Neural cell (in vitro differentiated cells): ENCODE measurements at regions not wholly inside any gene's neighbourhood (a gene's known extent, or its start where the extent isn't known, plus 50 kb on each side); places are given as distances from the start of the nearest gene placed in this dataset.

Source experiments
- H2AFZ ChIP-seq: fragments of 200-600, 300-800 bp; sonication (generic), shearing (Covaris generic); 2 replicates; pipeline ENCODE4 v1.6.0; 2014; ENCODE audit warnings: low read depth, mild to moderate bottlenecking, antibody characterized with exemption, low read length, moderate library complexity
- H3F3A ChIP-seq: fragments of 200-600 bp; shearing (Covaris generic); 2 replicates; pipeline ENCODE4 v1.6.1; 2016; ENCODE audit warnings: mild to moderate bottlenecking, moderate library complexity, mixed read lengths, antibody characterized with exemption, low read length; ENCODE audit not compliant: insufficient read depth, poor library complexity, severe bottlenecking
- H3K27ac ChIP-seq: fragments of 200-600, 300-800 bp; sonication (generic), shearing (Covaris generic); 2 replicates; pipeline ENCODE4 v1.5.1; 2014; ENCODE audit warnings: mild to moderate bottlenecking, low read length, moderate library complexity
- H3K27me3 ChIP-seq: fragments of 300-800, 200-600 bp; sonication (generic), shearing (Covaris generic); 2 replicates; pipeline ENCODE4 v1.6.0; 2014; ENCODE audit warnings: mild to moderate bottlenecking, low read depth, low read length, moderate library complexity; ENCODE audit not compliant: insufficient read depth
- H3K36me3 ChIP-seq: fragments of 300-800, 200-600 bp; sonication (generic), shearing (Covaris generic); 2 replicates; pipeline ENCODE4 v1.5.1; 2014; ENCODE audit warnings: mild to moderate bottlenecking, antibody characterized with exemption, low read length, moderate library complexity; ENCODE audit not compliant: insufficient read depth
- H3K4me2 ChIP-seq: fragments of 300-800, 200-600 bp; sonication (generic), shearing (Covaris generic); 2 replicates; pipeline ENCODE4 v1.6.0; 2014; ENCODE audit warnings: mild to moderate bottlenecking, low read length
- H3K4me3 ChIP-seq: fragments of 300-800, 200-600 bp; sonication (generic), shearing (Covaris generic); 2 replicates; pipeline ENCODE4 v1.5.1; 2014; ENCODE audit warnings: mild to moderate bottlenecking, low read length, moderate library complexity
- H3K79me2 ChIP-seq: fragments of 200-600 bp; shearing (Covaris generic); replicated peaks from 2 replicates; pipeline ENCODE4 v1.6.0; 2014; ENCODE audit warnings: mild to moderate bottlenecking, low read length, moderate library complexity; ENCODE audit not compliant: insufficient read depth
- H3K9ac ChIP-seq: fragments of 300-800, 200-600 bp; sonication (generic), shearing (Covaris generic); 2 replicates; pipeline ENCODE4 v1.6.1; 2016; ENCODE audit warnings: mild to moderate bottlenecking, low read length, mixed read lengths
- H3K9me2 ChIP-seq: fragments of 200-600 bp; shearing (Covaris generic); 2 replicates; pipeline ENCODE4 v1.6.1; 2016; ENCODE audit warnings: mild to moderate bottlenecking, low read length, mixed read lengths; ENCODE audit not compliant: insufficient read depth
- H3K9me3 ChIP-seq: fragments of 200-600, 300-800 bp; sonication (generic), shearing (Covaris generic); 2 replicates; pipeline ENCODE4 v1.6.1; 2016; ENCODE audit warnings: mild to moderate bottlenecking, mixed run types, low read length, moderate library complexity, mixed read lengths
- H4K20me1 ChIP-seq: fragments of 200-600 bp; shearing (Covaris generic); 2 replicates; pipeline ENCODE4 v1.6.1; 2016; ENCODE audit warnings: mild to moderate bottlenecking, mixed run types; ENCODE audit not compliant: insufficient read depth
- EP300 ChIP-seq: fragments of 450-650 bp; conservative IDR thresholded peaks from 2 replicates; pipeline ENCODE4 v1.6.1; 2014; ENCODE audit warnings: antibody characterized with exemption, mild to moderate bottlenecking, moderate library complexity; ENCODE audit not compliant: poor library complexity, severe bottlenecking
- EZH2 ChIP-seq: fragments of 200-600, 300-800 bp; shearing (Covaris generic), sonication (generic); IDR thresholded peaks from 2 replicates; pipeline ENCODE4 v1.6.1; 2014; ENCODE audit warnings: antibody characterized with exemption, low read length, borderline replicate concordance, mild to moderate bottlenecking; ENCODE audit not compliant: insufficient read depth, poor library complexity, severe bottlenecking
- MXI1 ChIP-seq: fragments of 450-650 bp; conservative IDR thresholded peaks from 2 replicates; pipeline ENCODE4 v1.6.1; 2014; ENCODE audit warnings: antibody characterized with exemption, mild to moderate bottlenecking; ENCODE audit not compliant: poor library complexity, severe bottlenecking
- POLR2AphosphoS5 ChIP-seq: IDR thresholded peaks from 2 replicates; pipeline ENCODE4 v1.6.1; 2012
- RAD21 ChIP-seq: fragments of 450-650 bp; conservative IDR thresholded peaks from 2 replicates; pipeline ENCODE4 v1.6.1; 2014; ENCODE audit warnings: antibody characterized with exemption, mild to moderate bottlenecking, moderate library complexity
- REST ChIP-seq: IDR thresholded peaks from 2 replicates; pipeline ENCODE4 v1.6.1; 2012; ENCODE audit warnings: borderline replicate concordance
- SMC3 ChIP-seq: fragments of 450-650 bp; conservative IDR thresholded peaks from 2 replicates; pipeline ENCODE4 v1.6.1; 2014; ENCODE audit warnings: antibody characterized with exemption, mild to moderate bottlenecking, moderate library complexity; ENCODE audit not compliant: poor library complexity
- TAF1 ChIP-seq: IDR thresholded peaks from 2 replicates; pipeline ENCODE4 v1.6.1; 2012; ENCODE audit warnings: low read depth
- TF ChIP-seq, protein P1 (sequence below): fragments of 450-650 bp; IDR thresholded peaks from 2 replicates; pipeline ENCODE4 v1.5.1; 2014; ENCODE audit warnings: antibody characterized with exemption, mild to moderate bottlenecking, moderate library complexity; ENCODE audit not compliant: poor library complexity, severe bottlenecking

DNA sequence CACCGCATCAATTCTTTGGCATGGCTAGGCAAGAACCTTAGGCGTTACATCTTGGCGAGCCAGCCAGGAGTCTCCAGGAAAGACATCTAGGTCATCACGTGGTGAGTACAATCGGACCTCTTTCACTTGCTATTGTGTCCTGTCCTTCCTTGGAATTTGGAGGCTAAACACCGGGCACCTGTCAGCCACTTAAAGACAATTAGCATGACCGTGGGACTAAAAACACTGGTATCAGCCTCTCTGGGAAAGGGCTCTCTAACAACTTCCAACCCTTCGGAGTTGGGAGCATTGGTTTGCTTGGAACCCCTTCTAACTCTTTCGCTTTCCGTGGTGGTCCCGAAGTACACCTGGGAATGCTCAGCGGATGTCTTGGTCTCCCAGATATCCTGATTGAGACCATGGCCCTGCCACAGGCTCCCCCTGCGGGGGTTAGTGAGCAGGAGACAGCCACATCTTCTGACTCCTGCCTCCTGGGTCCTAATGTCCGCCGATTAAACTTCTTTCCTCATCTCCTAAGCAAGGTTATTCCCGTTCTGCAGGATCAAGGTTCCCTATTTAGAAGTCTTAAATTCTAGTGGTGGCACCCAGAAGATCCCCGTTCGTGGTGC is 971.7 kb downstream of the FSCB start:
- H3K9me2 ChIP-seq: no peaks in the 10 kb centered on the region
- H4K20me1 ChIP-seq: no peaks in the 10 kb centered on the region
- H3F3A ChIP-seq: no peaks in the 10 kb centered on the region
- H3K4me2 ChIP-seq: no peak overlapping the region
- no peak overlapping the region for H3K27ac ChIP-seq
- H3K9ac ChIP-seq: no peak overlapping the region
- H3K4me3 ChIP-seq: no peak overlapping the region
- TF ChIP-seq RAD21 (no peak), POLR2AphosphoS5 (no peak), SMC3 (no peak), MXI1 (no peak), REST (no peak), TAF1 (no peak), EP300 (no peak), EZH2 (no peak)
- TF ChIP-seq, protein P1, sequence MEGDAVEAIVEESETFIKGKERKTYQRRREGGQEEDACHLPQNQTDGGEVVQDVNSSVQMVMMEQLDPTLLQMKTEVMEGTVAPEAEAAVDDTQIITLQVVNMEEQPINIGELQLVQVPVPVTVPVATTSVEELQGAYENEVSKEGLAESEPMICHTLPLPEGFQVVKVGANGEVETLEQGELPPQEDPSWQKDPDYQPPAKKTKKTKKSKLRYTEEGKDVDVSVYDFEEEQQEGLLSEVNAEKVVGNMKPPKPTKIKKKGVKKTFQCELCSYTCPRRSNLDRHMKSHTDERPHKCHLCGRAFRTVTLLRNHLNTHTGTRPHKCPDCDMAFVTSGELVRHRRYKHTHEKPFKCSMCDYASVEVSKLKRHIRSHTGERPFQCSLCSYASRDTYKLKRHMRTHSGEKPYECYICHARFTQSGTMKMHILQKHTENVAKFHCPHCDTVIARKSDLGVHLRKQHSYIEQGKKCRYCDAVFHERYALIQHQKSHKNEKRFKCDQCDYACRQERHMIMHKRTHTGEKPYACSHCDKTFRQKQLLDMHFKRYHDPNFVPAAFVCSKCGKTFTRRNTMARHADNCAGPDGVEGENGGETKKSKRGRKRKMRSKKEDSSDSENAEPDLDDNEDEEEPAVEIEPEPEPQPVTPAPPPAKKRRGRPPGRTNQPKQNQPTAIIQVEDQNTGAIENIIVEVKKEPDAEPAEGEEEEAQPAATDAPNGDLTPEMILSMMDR: no peak
- H2AFZ ChIP-seq: no peak overlapping the region
- H3K79me2 ChIP-seq: no peaks in the 10 kb centered on the region
- no peaks in the 10 kb centered on the region for H3K9me3 ChIP-seq
- H3K36me3 ChIP-seq: no peaks in the 10 kb centered on the region
- no peaks in the 10 kb centered on the region for H3K27me3 ChIP-seq

GRCh38 chr14:43532825-43533416 is 974.2 kb downstream of the FSCB start:
- Histone ChIP-seq H3K9me2 (no peaks in the 10 kb centered on the region), H3K36me3 (no peaks in the 10 kb centered on the region), H3K27ac (no peak overlapping the region), H3K9me3 (no peaks in the 10 kb centered on the region), H3K79me2 (no peaks in the 10 kb centered on the region), H3K4me2 (no peak overlapping the region), H4K20me1 (no peaks in the 10 kb centered on the region), H2AFZ (no peak overlapping the region), H3K9ac (no peak overlapping the region), H3K4me3 (no peak overlapping the region), H3K27me3 (no peaks in the 10 kb centered on the region), H3F3A (no peaks in the 10 kb centered on the region)
- TF ChIP-seq RAD21: no peak
- TF ChIP-seq POLR2AphosphoS5: no peak
- no peak for TF ChIP-seq TAF1
- TF ChIP-seq, protein P1: no peak
- no peak for TF ChIP-seq REST
- no peak for TF ChIP-seq EZH2
- no peak for TF ChIP-seq MXI1
